Natural killer cell treated with Interleukin-12 subunit alpha and Interleukin-12 subunit beta and Interleukin-15 and Interleukin-18, amount 100 ng/mL, for 72 hours (primary cell): ENCODE measurements at regions not wholly inside any gene's neighbourhood (a gene's known extent, or its start where the extent isn't known, plus 50 kb on each side); places are given as distances from the start of the nearest gene placed in this dataset.
"Not testable (repeated sequence)": the region's sequence is repeated elsewhere in the genome, so short reads cannot be mapped to it uniquely, and the experiment has no call there.

Source experiments
- ATAC-seq, 2 donors: fragments of 150-1000 bp; cut with Tn5 transposase in 1 of 2; sonication (Bioruptor Pico), chemical (Tn5 transposase) in 1 of 2; 2 replicates each; pipeline ENCODE4 v1.10.0; 2021
- DNase-seq: peaks from one replicate; pipeline ENCODE4 v3.0.0; 2022; ENCODE audit warnings: low spot score
- H3K27ac Mint-ChIP-seq, 2 donors: 1 replicate in 1 of 2; 2 replicates in 1 of 2; pipeline ENCODE4 v1.8.0; 2022; ENCODE audit warnings: mixed read lengths in 2 of 2, mild to moderate bottlenecking in 1 of 2, moderate library complexity in 1 of 2
- H3K27me3 Mint-ChIP-seq, 2 donors: 1 replicate in 1 of 2; 2 replicates in 1 of 2; pipeline ENCODE4 v1.8.0; 2022; ENCODE audit warnings: mixed read lengths in 2 of 2
- H3K36me3 Mint-ChIP-seq: one replicate; pipeline ENCODE4 v1.8.0; 2022; ENCODE audit warnings: mixed read lengths
- H3K4me1 Mint-ChIP-seq, 2 donors: 1 replicate in 1 of 2; 2 replicates in 1 of 2; pipeline ENCODE4 v1.8.0; 2022; ENCODE audit warnings: low read depth in 2 of 2, mixed read lengths in 2 of 2, mild to moderate bottlenecking in 1 of 2
- H3K4me3 Mint-ChIP-seq: one replicate; pipeline ENCODE4 v1.8.0; 2022; ENCODE audit warnings: mixed read lengths
- H3K9me3 Mint-ChIP-seq: 2 replicates; pipeline ENCODE4 v1.8.0; 2022; ENCODE audit warnings: mixed read lengths

DNA sequence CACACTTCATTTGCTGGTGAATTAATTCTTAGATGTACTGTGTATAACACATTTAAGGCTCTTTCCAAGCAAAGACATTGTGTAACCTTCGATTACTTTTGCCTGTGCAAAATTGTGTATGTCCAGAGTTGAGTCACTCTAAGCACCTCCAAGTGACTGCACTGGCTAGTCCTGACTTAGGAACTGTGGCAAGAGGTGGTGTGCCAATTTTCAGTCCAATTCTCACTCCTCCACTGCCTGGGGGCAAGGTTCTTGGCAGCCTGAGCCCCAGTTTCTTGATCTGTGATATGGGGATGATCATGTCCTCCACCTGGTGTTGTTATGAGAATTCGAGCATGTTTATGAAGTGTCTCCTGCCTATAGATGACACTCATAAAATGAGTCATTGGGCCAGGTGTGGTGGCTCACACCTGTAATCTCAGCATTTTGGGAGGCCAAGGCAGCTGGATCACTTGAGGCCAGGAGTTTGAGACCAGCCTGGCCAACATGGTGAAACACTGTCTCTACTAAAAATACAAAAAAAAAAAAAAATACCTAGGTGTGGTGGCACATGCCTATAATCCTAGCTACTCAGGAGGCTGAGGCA lies 105.3 kb upstream of the CDYL start:
- H3K4me1 Mint-ChIP-seq = no peaks in the 10 kb centered on the region
- H3K27ac Mint-ChIP-seq = no peak overlapping the region
- H3K9me3 Mint-ChIP-seq = no peaks in the 10 kb centered on the region

DNA sequence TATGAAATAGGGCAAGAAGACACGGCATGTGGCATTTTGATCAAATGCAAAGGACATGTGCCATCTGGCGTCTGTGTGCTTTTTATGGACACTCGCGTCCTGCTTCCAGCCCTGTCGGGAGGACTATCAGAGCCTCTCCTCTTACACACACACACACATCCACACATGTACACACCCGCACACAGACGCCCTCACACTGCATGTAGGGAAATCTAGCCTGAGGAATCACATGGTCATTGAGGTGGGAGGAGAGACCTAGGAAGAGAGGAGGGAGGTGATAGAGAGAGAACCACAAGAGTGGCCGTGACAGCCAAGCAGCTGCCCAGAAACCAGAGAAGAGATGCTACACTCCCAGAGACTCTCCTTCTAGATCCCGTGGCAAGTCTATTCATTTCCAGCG lies 105.9 kb upstream of the CDYL start:
- Mint-ChIP-seq H3K27me3 (peaks cover 0 to 6% of the 10 kb centered on the region in 2 donors), H3K36me3 (no peaks in the 10 kb centered on the region), H3K4me3 (no peak overlapping the region), H3K27ac (no peak overlapping the region), H3K9me3 (no peaks in the 10 kb centered on the region), H3K4me1 (no peaks in the 10 kb centered on the region)
- no peak for ATAC-seq
- DNase-seq = no peak

More for the DNA sequence above, 105.3 kb upstream of the CDYL start:
- Mint-ChIP-seq H3K4me3 (no peak overlapping the region), H3K27me3 (no peaks in the 10 kb centered on the region), H3K36me3 (no peaks in the 10 kb centered on the region)
- DNase-seq = no peak
- ATAC-seq = no peak

DNA sequence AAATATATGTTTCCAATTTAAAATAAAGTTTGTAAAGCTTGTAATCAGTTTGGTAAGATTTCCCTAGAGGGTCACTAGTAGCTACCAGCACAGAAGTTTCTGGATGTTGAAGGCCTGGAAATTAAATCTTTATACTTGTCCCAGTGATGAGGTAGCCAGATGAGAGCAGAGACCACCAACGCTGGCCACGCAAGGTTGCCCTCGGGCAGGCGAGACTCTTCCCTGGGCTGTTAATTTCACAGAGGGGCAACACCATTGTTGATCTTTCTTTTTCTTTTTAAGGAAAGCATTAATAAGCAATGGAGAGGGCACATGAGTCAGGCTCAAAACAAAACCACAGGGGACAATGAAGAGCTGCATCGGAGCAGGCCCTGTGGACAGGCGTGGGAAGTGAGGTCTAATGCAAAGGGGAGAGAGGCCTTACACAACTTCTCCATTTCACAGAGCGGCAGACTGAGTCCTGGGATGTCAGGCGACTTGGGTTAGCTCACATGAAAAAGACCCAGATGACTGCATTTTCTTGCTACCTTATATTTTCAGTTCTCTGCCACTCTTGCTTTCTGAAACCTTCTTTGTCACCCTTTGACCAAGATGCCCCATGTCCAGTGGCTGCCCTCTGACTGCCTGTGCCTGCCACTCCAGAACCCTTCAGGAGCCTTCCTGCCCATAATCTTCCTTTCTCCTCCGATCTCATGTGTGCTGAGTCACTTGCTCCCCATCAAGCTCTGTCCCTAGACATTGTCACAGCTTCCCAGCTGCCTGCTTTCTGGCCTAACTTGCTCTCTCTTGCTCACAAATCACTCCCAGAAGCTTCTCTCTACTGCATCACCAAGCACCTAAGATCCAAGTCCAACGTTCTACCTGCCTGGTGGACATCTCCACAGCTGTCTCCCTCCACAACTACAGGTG lies 107.7 kb upstream of the CDYL start:
- Mint-ChIP-seq H3K27ac (no peak overlapping the region), H3K4me3 (no peak overlapping the region), H3K4me1 (no peaks in the 10 kb centered on the region), H3K27me3 (peaks cover 0 to 9% of the 10 kb centered on the region in 2 donors), H3K9me3 (no peaks in the 10 kb centered on the region), H3K36me3 (no peaks in the 10 kb centered on the region)
- ATAC-seq (no peak), DNase-seq (no peak)

DNA sequence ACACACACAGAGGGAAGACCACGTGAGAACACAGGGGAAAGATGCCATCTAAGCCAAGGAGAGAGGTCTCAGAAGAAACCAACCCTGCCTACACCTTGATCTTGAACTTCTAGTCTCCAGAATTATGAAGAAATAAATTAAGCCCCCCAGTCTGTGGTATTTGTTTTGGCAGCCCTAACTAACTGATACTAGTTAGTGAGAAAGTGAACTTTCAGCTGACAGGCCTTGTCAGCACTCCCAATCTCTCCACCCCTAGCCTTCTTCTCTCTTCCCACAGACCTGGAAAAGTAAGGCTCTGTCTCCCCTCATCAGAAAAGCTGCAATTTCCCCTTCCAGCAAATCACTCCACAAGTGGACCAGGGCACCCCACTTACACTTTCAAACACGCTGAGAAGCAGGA lies 108.6 kb upstream of the CDYL start:
- H3K4me3 Mint-ChIP-seq = no peak overlapping the region
- no peak overlapping the region for H3K27ac Mint-ChIP-seq
- ATAC-seq (no peak), DNase-seq (no peak)
- no peaks in the 10 kb centered on the region for H3K9me3 Mint-ChIP-seq
- no peaks in the 10 kb centered on the region for H3K4me1 Mint-ChIP-seq
- no peaks in the 10 kb centered on the region for H3K36me3 Mint-ChIP-seq
- H3K27me3 Mint-ChIP-seq = peaks cover 0 to 9% of the 10 kb centered on the region in 2 donors

DNA sequence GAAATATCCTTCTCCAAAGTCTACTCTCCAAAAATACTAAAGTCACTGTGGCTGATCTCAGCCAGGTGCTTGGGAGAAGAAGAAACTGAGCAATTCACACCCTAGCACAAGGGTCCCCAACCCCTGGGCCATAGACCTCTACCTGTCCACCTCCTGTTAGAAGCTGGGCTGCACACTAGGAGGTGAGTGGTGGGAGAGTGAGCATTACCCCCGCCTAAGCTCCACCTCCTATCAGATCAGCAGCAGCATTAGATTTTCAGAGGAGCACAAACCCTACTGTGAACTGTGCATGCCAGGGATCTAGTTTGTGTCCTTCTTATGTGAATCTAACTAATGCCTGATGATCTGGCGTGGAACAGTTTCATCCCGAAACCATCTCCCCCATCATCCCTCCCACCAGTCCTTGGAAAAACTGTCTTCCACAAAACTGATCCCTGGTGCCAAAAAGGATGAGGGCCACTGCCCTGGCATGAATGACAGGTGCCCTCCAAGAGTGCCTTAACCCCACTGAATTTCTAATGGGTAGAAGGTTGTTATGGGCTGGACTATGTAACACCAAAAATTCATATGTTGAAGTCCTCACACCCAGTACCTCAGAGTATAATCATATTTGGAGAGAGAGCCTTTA lies 109.2 kb upstream of the CDYL start:
- ATAC-seq (no peak), DNase-seq (no peak)
- no peaks in the 10 kb centered on the region for H3K9me3 Mint-ChIP-seq
- peaks cover 0 to 9% of the 10 kb centered on the region in 2 donors for H3K27me3 Mint-ChIP-seq
- H3K4me3 Mint-ChIP-seq = no peak overlapping the region
- H3K36me3 Mint-ChIP-seq = no peaks in the 10 kb centered on the region
- no peaks in the 10 kb centered on the region for H3K4me1 Mint-ChIP-seq
- H3K27ac Mint-ChIP-seq = no peak overlapping the region

DNA sequence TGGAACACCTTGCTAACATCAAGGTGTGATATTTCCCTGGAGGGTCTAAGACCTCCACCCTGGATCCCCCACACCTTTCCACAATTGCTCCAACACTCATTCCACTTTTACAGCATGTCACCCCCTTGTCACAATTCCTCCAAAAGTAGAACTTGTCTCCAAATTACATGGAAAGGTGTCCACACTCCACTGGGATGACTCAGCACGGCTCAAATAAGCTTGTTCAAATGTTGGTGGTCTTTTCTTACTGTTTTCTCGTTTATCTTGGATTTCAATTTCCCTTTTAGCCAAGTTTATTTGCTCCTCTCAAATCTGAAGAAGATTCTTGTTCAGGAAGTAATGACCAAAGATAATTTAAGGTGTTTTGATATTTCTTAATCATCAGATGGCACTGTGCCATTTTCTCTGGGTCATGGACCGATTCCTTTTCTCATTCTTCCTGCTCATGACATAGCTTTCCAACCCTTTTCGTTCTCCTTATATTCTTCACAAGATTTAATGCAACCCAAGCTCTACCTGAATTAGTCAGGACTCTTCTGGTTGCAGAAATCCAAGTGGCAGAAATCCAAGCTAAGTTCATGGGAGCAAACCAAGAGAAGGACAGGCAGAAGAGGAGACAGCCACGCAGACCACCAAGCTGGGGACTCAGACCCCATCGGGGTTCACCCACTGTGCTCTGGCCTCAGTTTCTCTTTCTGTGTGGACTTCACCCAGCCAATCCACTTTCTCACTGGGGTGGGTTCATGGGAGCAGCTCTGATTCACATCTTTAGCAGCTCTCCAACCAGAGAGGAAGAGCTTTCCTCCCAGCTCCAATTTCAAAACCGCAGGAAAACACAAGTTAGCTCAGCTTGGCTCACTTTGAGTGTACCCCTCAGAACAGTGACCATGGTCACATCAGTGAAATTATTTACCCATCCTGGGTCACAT lies 110.5 kb upstream of the CDYL start:
- Mint-ChIP-seq H3K27me3 (peaks cover 0 to 9% of the 10 kb centered on the region in 2 donors), H3K4me3 (no peak overlapping the region), H3K4me1 (no peaks in the 10 kb centered on the region), H3K9me3 (no peaks in the 10 kb centered on the region), H3K36me3 (no peaks in the 10 kb centered on the region), H3K27ac (peak overlapping the region in 1 of 2 donors; percentile 28)
- no peak for DNase-seq
- no peak for ATAC-seq

DNA sequence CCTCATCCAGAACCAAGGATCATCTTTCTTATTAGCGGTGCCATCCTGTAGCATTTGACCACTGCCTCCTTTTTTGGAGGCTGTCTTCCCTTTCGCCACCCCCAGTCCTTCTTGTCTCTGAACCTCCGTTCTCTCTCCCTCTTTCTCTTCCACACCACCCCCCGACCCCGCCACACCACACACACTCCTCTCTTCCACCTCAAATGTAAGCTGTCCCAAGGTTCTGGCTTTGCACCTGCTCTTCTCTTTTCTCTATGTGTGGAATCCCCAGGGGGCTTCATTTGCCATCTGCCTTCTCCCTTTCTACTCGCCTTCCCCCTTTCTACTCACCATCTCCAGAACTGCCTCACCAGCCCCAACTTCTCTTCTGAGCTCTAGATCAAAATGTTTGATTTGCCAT lies 111.3 kb upstream of the CDYL start:
- Mint-ChIP-seq H3K36me3 (no peaks in the 10 kb centered on the region), H3K4me3 (no peak overlapping the region), H3K27me3 (peaks cover 0 to 9% of the 10 kb centered on the region in 2 donors), H3K27ac (peak overlapping the region in 1 of 2 donors; percentile 4), H3K9me3 (no peaks in the 10 kb centered on the region), H3K4me1 (no peaks in the 10 kb centered on the region)
- ATAC-seq (no peak), DNase-seq (no peak)

DNA sequence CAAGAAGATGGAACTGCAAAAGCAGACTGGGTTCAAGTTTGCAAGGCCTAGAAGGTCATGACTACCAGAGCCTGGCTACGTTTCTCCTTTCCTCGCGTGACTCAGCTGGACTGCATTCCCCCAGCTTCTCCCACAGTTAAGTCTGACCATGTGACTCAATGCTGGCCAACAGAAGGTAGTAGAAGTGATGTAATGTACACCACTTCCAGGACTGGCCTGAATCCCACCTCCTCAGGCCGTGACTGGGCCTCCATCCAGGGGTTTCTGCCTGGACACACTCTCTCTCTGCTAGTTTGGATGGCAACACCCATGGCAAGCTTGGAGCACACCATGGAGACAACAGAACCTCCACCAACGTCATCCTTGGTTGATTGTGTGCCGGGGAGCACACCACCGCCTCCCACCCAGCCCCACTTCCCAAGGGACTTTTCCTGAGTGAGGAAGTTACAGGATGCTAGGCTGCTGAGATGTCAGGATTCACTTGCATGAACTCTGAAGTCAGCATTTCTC lies 112.0 kb upstream of the CDYL start:
- H3K4me1 Mint-ChIP-seq = no peaks in the 10 kb centered on the region
- no peak overlapping the region for H3K4me3 Mint-ChIP-seq
- ATAC-seq = no peak
- peaks cover 0 to 9% of the 10 kb centered on the region in 2 donors for H3K27me3 Mint-ChIP-seq
- H3K36me3 Mint-ChIP-seq = no peaks in the 10 kb centered on the region
- H3K27ac Mint-ChIP-seq = peak overlapping the region in 1 of 2 donors; percentile 4
- DNase-seq = no peak
- no peaks in the 10 kb centered on the region for H3K9me3 Mint-ChIP-seq

DNA sequence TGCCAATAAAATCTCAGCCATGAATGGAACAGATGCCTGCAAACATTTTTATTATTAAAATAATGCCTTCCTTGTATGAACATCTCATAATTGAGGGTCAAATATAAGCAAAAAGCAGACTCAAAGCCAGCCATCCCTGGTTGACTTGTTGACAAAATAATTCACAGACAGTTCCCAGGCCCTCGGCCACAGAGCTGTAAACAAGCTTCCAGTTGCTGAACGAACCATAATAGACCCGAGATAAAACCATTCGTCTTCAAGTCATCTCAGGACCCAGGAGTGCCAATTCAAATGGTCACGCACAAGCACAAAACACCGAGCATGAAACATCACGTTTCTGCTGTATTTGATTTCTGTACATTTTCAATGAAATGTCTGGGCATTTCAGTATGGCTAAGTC lies 113.3 kb upstream of the CDYL start:
- no peak overlapping the region for H3K4me3 Mint-ChIP-seq
- no peaks in the 10 kb centered on the region for H3K36me3 Mint-ChIP-seq
- ATAC-seq = no peak
- no peak for DNase-seq
- peaks cover 10 to 18% of the 10 kb centered on the region in 2 donors for H3K27me3 Mint-ChIP-seq
- H3K9me3 Mint-ChIP-seq = no peaks in the 10 kb centered on the region
- H3K27ac Mint-ChIP-seq = no peak overlapping the region
- peaks cover 5 to 8% of the 10 kb centered on the region in 2 donors for H3K4me1 Mint-ChIP-seq

DNA sequence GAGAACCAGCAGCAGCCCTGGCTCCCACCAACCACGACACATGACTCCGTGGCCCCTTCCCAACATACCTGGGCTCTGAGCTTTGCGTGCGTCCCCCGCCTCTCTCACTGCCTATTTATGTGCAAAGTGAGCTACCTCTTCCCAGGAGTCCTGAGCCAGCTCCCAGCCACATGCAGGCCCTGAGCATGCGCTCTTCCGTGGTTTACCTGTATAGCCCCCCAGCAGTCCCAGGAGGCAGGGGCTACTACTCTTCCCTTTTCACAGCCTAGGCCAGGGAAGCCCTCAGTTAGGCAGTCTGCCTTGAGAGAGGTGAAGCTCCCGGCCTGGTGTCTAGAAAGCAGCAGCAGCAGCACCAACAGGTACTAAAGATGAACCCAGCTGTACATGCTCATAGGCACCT lies 114.8 kb upstream of the CDYL start:
- Mint-ChIP-seq H3K27ac (no peak overlapping the region), H3K4me1 (peaks cover 5 to 8% of the 10 kb centered on the region in 2 donors), H3K27me3 (peaks cover 10 to 20% of the 10 kb centered on the region in 2 donors), H3K9me3 (no peaks in the 10 kb centered on the region), H3K36me3 (no peaks in the 10 kb centered on the region), H3K4me3 (no peak overlapping the region)
- DNase-seq (no peak), ATAC-seq (no peak)

DNA sequence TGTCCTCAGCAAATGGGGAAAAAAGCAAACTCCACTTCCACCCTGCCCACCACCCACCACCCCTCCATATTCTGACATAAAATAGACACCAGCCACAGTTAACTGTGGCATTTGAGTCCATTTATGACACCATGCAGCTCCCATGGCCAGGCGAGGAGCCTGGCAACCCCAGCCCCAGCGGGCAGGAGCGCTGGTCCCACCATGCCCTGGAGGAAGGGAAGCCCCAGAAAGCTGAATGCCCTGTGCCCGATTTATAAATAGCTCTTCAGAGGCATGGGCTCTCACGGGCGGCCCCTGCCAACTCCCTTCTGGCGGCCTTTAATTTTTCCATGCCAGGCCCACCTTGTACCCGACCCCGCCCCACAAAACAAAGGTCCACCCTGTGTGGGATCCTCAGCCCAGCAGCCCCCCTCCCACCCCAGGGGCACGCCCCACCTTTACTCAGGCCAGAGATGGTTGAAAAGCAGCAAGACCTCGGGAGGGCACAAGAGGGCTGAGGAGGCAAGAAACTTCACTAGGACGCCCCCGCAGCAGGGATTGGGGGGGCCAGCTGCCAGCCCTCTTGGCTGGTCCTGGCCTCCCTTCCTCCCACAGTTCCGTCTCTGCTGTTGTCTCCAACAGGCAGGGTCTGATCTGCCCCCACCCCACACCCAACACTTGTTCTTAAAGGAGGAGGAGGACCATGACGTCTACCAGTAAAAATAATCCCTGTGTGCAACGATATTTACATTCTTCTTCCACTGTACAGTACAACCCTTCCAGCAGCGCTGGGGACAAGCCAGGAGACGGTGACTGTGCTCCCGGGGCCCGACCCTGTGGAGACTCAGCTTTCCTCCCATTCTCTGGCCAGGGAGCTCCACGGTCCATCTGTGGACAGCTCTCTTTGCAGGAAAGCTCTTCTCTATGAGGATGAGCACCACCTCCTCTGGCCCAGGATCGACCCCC lies 115.6 kb upstream of the CDYL start:
- H3K4me3 Mint-ChIP-seq = no peak overlapping the region
- H3K9me3 Mint-ChIP-seq = no peaks in the 10 kb centered on the region
- DNase-seq (no peak), ATAC-seq (peak in 1 of 2 donors; percentile 6)
- H3K36me3 Mint-ChIP-seq = no peaks in the 10 kb centered on the region
- no peak overlapping the region for H3K27ac Mint-ChIP-seq
- H3K4me1 Mint-ChIP-seq = peaks cover 5 to 8% of the 10 kb centered on the region in 2 donors
- H3K27me3 Mint-ChIP-seq = peaks cover 10 to 18% of the 10 kb centered on the region in 2 donors

DNA sequence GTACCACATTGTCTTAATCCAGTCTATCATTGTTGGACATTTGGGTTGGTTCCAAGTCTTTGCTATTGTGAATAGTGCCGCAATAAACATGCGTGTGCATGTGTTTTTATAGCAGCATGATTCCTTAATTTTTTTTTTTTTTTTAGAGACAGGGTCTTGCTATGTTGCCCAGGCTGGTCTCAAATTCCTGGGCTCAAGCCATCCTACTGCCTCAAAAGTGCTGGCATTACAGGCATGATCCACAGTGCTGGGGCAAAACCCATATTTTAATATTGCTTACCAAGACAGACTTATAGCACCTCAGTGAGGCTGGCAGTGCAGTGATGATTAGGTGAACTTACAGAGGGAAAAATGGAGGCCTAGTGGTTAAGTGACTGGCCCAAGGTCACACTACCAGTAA lies 116.5 kb upstream of the CDYL start:
- DNase-seq, H3K36me3 Mint-ChIP-seq, H3K9me3 Mint-ChIP-seq, ATAC-seq, H3K27ac Mint-ChIP-seq, H3K4me3 Mint-ChIP-seq, H3K4me1 Mint-ChIP-seq: not testable (repeated sequence)
- peaks cover 10 to 15% of the 10 kb centered on the region in 2 donors for H3K27me3 Mint-ChIP-seq
